K562 (cell line): ENCODE measurements at regions not wholly inside any gene's neighbourhood (a gene's known extent, or its start where the extent isn't known, plus 50 kb on each side); places are given as distances from the start of the nearest gene placed in this dataset.

Experiments
- ATAC-seq: fragments of 200-7000 bp; cut with Tn5 transposase; 3 replicates; pipeline ENCODE4 v1.9.1; 2020; ENCODE audit warnings: moderate library complexity
- BruUV-seq: library from RNA; stranded (reverse); fragments of 400-500 nt; replicated peaks from 2 replicates; lab custom pipeline; 2021; lab: Mats Ljungman, UMichigan
- CTCF ChIA-PET: fragments of 300-600 bp; formaldehyde crosslinking; extraction: SDS; loops from one replicate; lab custom pipeline; 2021; ENCODE audit warnings: low intra/inter-chr PET ratio; lab: Yijun Ruan, JAX
- POLR2A ChIA-PET: fragments of 300-600, 350-650 bp; sonication (Branson Sonifier 250); formaldehyde crosslinking; extraction: SDS; loops from one replicate; lab custom pipeline; 2021; ENCODE audit warnings: antibody characterized with exemption, inconsistent platforms; lab: Yijun Ruan, JAX
- DNase-seq, 4 experiments: peaks; one replicate each; pipeline versions ENCODE4 v3.0.0 to v3.0.0-alpha.2; 2011 to 2018; ENCODE audit warnings: low spot score in 3 of 4, mixed read lengths in 3 of 4; ENCODE audit errors: extremely low read depth in 1 of 4
- FAIRE-seq: peaks from 2 replicates; lab custom pipeline; 2011; peaks lifted over from hg19 to GRCh38; lab: Jason Lieb, UNC
- H2AFZ ChIP-seq: 2 replicates; pipeline ENCODE4 v1.6.0; 2011; ENCODE audit warnings: low read depth, low read length, control low read depth, inconsistent platforms
- H3K27ac ChIP-seq: fragments of 200-600 bp; 3 replicates; pipeline ENCODE4 v1.8.0; 2011; ENCODE audit warnings: low read depth, mild to moderate bottlenecking, control low read depth, inconsistent platforms, low read length, moderate library complexity, mixed read lengths; ENCODE audit errors: extremely low read depth
- H3K27me3 ChIP-seq, 2 experiments: fragments of 300-600 bp in 1 of 2; 2 replicates in 1 of 2; 3 replicates in 1 of 2; pipeline versions ENCODE4 v1.6.0 to v1.8.0; 2011; ENCODE audit warnings: inconsistent platforms in 2 of 2, low read length in 2 of 2, mild to moderate bottlenecking in 1 of 2, mixed read lengths in 1 of 2, moderate library complexity in 1 of 2; ENCODE audit not compliant: control insufficient read depth in 2 of 2, insufficient read depth in 2 of 2
- H3K36me3 ChIP-seq: fragments of 300-600 bp; 3 replicates; pipeline ENCODE4 v1.8.0; 2011; ENCODE audit warnings: mild to moderate bottlenecking, low read length, inconsistent platforms; ENCODE audit not compliant: control insufficient read depth, insufficient read depth
- H3K4me1 ChIP-seq, 2 experiments: fragments of 200-600 bp in 1 of 2; replicated peaks in 1 of 2; 2 replicates in 1 of 2; 3 replicates in 1 of 2; pipeline versions ENCODE4 v1.5.1 to v1.8.0; 2011; ENCODE audit warnings: inconsistent platforms in 2 of 2, low read length in 2 of 2, mild to moderate bottlenecking in 1 of 2, mixed read lengths in 1 of 2, moderate library complexity in 1 of 2; ENCODE audit not compliant: control insufficient read depth in 2 of 2, insufficient read depth in 2 of 2
- H3K4me2 ChIP-seq: 2 replicates; pipeline ENCODE4 v1.6.1; 2011; ENCODE audit warnings: low read length, control low read depth, inconsistent platforms, mixed read lengths; ENCODE audit not compliant: insufficient read depth
- H3K4me3 ChIP-seq: fragments of 200-600 bp; sonication (generic), shearing (Covaris generic); 2 replicates; pipeline ENCODE4 v1.5.1; 2016; ENCODE audit warnings: control low read depth, inconsistent platforms
- H3K79me2 ChIP-seq: fragments of 200-600 bp; 3 replicates; pipeline ENCODE4 v1.8.0; 2011; ENCODE audit warnings: low read length, inconsistent platforms; ENCODE audit not compliant: control insufficient read depth, insufficient read depth
- H3K9ac ChIP-seq, 2 experiments: 2 replicates each; pipeline versions ENCODE4 v1.6.0 to v1.6.1; 2011; ENCODE audit warnings: low read depth in 2 of 2, low read length in 2 of 2, control low read depth in 1 of 2, inconsistent platforms in 1 of 2, mild to moderate bottlenecking in 1 of 2, mixed read lengths in 1 of 2; ENCODE audit not compliant: insufficient read depth in 1 of 2
- H3K9me1 ChIP-seq: one replicate; pipeline ENCODE4 v1.6.0; 2011; ENCODE audit warnings: inconsistent platforms, mild to moderate bottlenecking, low read length, moderate library complexity; ENCODE audit not compliant: control insufficient read depth, insufficient read depth
- H3K9me3 ChIP-seq: replicated peaks from 2 replicates; pipeline ENCODE4 v1.5.1; 2011; ENCODE audit warnings: low read depth, low read length, inconsistent platforms; ENCODE audit not compliant: control insufficient read depth, insufficient read depth
- H4K20me1 ChIP-seq: replicated peaks from 2 replicates; pipeline ENCODE4 v1.6.1; 2011; ENCODE audit warnings: low read length, inconsistent platforms, mixed read lengths; ENCODE audit not compliant: control insufficient read depth, insufficient read depth
- CBFA2T3 ChIP-seq: fragments of 450-650 bp; IDR thresholded peaks from 2 replicates; pipeline ENCODE4 v1.6.1; 2017
- COPS2 ChIP-seq: fragments of 450-650 bp; conservative IDR thresholded peaks from 2 replicates; pipeline ENCODE4 v1.6.1; 2016; ENCODE audit warnings: mild to moderate bottlenecking, moderate library complexity
- KDM1A ChIP-seq, 2 experiments: fragments of 450-650 bp; IDR thresholded peaks; 2 replicates each; pipeline ENCODE4 v1.6.1; 2016; ENCODE audit warnings: mild to moderate bottlenecking in 2 of 2
- L3MBTL2 ChIP-seq: fragments of 450-650 bp; IDR thresholded peaks from 2 replicates; pipeline ENCODE4 v1.6.1; 2016; ENCODE audit warnings: mild to moderate bottlenecking, moderate library complexity
- PCBP2 ChIP-seq: fragments of 200-400 bp; formaldehyde crosslinking; IDR thresholded peaks from 2 replicates; pipeline ENCODE4 v1.6.1; 2018; ENCODE audit warnings: low read length, low read depth, mild to moderate bottlenecking, moderate library complexity; ENCODE audit not compliant: poor library complexity, severe bottlenecking
- SRSF3 ChIP-seq: fragments of 200-400 bp; formaldehyde crosslinking; IDR thresholded peaks from 2 replicates; pipeline ENCODE4 v1.6.1; 2016; ENCODE audit warnings: mild to moderate bottlenecking, low read length, moderate library complexity; ENCODE audit not compliant: insufficient read depth
- STAT5B ChIP-seq: fragments of 250-450 bp; sonication (Bioruptor Pico); IDR thresholded peaks from 2 replicates; pipeline ENCODE4 v1.8.0; 2021; ENCODE audit warnings: mild to moderate bottlenecking, inconsistent platforms
- ZNF184 ChIP-seq: sonication (generic); formaldehyde crosslinking; IDR thresholded peaks from 2 replicates; pipeline ENCODE4 v1.5.0; 2020; ENCODE audit warnings: missing genetic modification reagents
- WGBS: fragments of 100-300 bp; shearing (Covaris generic); methylation state at CpG from one replicate; pipeline ENCODE4 v1.1.6; 2016; ENCODE audit warnings: low coverage, mixed read lengths; ENCODE audit not compliant: insufficient coverage; ENCODE audit errors: missing lambda C conversion rate; 5-methylcytosine and 5-hydroxymethylcytosine counted together
- in situ Hi-C: fragments of 300-500 bp; cut with MboI; formaldehyde crosslinking; loops from 4 replicates; pipeline ENCODE4 v1.15.0; 2018; ENCODE audit warnings: inconsistent platforms, mixed read lengths
- intact Hi-C: fragments of 100-400 bp; cut with micrococcal nuclease; formaldehyde crosslinking; loops from 2 replicates; pipeline ENCODE4 v1.14.2; 2022
- TF ChIP-seq, protein P1 (sequence below): fragments of 450-650 bp; IDR thresholded peaks from 2 replicates; pipeline ENCODE4 v1.7.1; 2018; ENCODE audit warnings: mild to moderate bottlenecking, low read depth; ENCODE audit not compliant: partially characterized antibody
- TF ChIP-seq, protein P2 (sequence below): fragments of 450-650 bp; IDR thresholded peaks from 2 replicates; pipeline ENCODE4 v1.6.1; 2016; ENCODE audit warnings: missing biosample characterization, missing genetic modification characterization

DNA sequence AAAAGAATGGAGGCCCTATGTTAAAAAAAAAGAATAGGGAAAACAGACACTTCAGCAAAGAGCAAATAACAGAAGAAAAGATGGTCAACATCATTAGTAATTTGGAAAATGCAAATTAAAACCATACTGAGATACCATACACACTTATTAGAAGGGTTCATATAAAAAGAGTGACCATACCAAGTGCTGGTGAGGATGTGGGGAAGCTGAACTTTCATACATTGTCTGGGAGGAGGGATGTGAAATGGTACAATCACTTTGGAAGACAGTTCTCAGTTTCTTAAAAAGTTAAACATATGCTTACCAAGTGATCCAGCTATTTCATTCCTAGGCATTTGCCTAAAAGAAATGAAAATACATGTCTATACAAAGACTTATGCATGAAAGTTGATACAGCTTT, 194.4 kb downstream of the CXCL12 start:
- CTCF ChIA-PET = no interaction called here
- Histone ChIP-seq H3K79me2 (no peaks in the 10 kb centered on the region), H3K4me2 (no peak overlapping the region), H3K9me1 (no peaks in the 10 kb centered on the region), H3K27ac (no peak overlapping the region), H2AFZ (no peak overlapping the region), H3K4me3 (no peak overlapping the region), H3K9me3 (no peaks in the 10 kb centered on the region), H3K4me1 (no peaks in the 10 kb centered on the region), H3K36me3 (no peaks in the 10 kb centered on the region), H3K27me3 (no peaks in the 10 kb centered on the region), H3K9ac (no peak overlapping the region), H4K20me1 (no peaks in the 10 kb centered on the region)
- POLR2A ChIA-PET = no interaction called here
- intact Hi-C loops = no loop called here
- no TSS peak for BruUV-seq
- DNase-seq = no peak
- no peak for ATAC-seq
- FAIRE-seq = no peak
- in situ Hi-C loops = no loop called here
- no peak for TF ChIP-seq L3MBTL2
- peak; percentile 52; the same call in 1 of the 2 replicates for TF ChIP-seq ZNF184 (CRISPR knock-in tag)

DNA sequence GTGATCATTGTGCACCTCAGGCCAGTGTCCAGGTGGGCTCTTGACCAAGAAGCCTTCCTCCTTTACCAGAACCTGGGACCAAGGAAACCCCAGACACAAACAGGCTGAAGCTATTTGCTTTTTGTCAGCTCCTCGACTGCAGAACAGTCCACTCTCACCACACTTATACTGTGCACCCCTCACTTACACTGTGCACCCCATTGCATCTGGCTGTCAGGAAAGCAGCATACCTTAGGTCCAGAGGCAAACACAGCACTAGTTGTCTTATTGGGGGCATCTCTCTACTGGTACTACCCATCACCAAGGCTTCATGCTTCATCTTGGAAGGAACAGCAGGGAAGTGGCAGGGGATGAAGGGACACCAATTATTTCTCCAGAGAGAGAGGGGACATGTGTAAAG, 198.1 kb downstream of the CXCL12 start:
- TF ChIP-seq SRSF3 (no peak), PCBP2 (no peak), STAT5B (CRISPR knock-in tag) (no peak), COPS2 (no peak), KDM1A (IDR thresholded peaks at IDR 0.05) (no peak), CBFA2T3 (no peak)
- TF ChIP-seq, protein P1, sequence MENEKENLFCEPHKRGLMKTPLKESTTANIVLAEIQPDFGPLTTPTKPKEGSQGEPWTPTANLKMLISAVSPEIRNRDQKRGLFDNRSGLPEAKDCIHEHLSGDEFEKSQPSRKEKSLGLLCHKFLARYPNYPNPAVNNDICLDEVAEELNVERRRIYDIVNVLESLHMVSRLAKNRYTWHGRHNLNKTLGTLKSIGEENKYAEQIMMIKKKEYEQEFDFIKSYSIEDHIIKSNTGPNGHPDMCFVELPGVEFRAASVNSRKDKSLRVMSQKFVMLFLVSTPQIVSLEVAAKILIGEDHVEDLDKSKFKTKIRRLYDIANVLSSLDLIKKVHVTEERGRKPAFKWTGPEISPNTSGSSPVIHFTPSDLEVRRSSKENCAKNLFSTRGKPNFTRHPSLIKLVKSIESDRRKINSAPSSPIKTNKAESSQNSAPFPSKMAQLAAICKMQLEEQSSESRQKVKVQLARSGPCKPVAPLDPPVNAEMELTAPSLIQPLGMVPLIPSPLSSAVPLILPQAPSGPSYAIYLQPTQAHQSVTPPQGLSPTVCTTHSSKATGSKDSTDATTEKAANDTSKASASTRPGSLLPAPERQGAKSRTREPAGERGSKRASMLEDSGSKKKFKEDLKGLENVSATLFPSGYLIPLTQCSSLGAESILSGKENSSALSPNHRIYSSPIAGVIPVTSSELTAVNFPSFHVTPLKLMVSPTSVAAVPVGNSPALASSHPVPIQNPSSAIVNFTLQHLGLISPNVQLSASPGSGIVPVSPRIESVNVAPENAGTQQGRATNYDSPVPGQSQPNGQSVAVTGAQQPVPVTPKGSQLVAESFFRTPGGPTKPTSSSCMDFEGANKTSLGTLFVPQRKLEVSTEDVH = no peak
- TF ChIP-seq, protein P2, sequence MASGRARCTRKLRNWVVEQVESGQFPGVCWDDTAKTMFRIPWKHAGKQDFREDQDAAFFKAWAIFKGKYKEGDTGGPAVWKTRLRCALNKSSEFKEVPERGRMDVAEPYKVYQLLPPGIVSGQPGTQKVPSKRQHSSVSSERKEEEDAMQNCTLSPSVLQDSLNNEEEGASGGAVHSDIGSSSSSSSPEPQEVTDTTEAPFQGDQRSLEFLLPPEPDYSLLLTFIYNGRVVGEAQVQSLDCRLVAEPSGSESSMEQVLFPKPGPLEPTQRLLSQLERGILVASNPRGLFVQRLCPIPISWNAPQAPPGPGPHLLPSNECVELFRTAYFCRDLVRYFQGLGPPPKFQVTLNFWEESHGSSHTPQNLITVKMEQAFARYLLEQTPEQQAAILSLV (tag) = no peak
- DNase-seq (no peak), FAIRE-seq (no peak), ATAC-seq (no peak)
- intact Hi-C loops (no loop called here), in situ Hi-C loops (no loop called here)
- Histone ChIP-seq H3K9me1 (no peaks in the 10 kb centered on the region), H3K36me3 (no peaks in the 10 kb centered on the region), H3K27me3 (no peaks in the 10 kb centered on the region; a peak in 1 of 5 replicates), H3K9ac (no peak overlapping the region), H3K9me3 (no peaks in the 10 kb centered on the region), H3K4me1 (no peaks in the 10 kb centered on the region), H3K79me2 (no peaks in the 10 kb centered on the region), H4K20me1 (no peaks in the 10 kb centered on the region), H2AFZ (no peak overlapping the region), H3K27ac (no peak overlapping the region), H3K4me3 (no peak overlapping the region), H3K4me2 (no peak overlapping the region)
- ChIA-PET POLR2A (no interaction called here), CTCF (no interaction called here)
- no TSS peak for BruUV-seq
- WGBS = 0% methylated on average over 1 of the region's 1 CpG
